ENCODE measurements at regions not wholly inside any gene's neighbourhood (a gene's known extent, or its start where the extent isn't known, plus 50 kb on each side); places are given as distances from the start of the nearest gene placed in this dataset.

- no peak for DNase-seq (ENCODE audit: low spot score)
Observed at GRCh38 chr2:196249171-196249570, 77.8 kb upstream of the STK17B start.

GRCh38 chr2:196249860-196250259 lies 78.5 kb upstream of the STK17B start:
- DNase-seq (ENCODE audit: low spot score) = peak; percentile 43

GRCh38 chr2:196251132-196251531 lies 79.8 kb upstream of the STK17B start:
- no peak for DNase-seq (ENCODE audit: low spot score)

- DNase-seq (ENCODE audit: low spot score) = peak; percentile 32
Observed at GRCh38 chr2:196252408-196253115, 81.2 kb upstream of the STK17B start.

GRCh38 chr2:196253116-196253480 lies 81.7 kb upstream of the STK17B start:
- no peak for DNase-seq (ENCODE audit: low spot score)

- no peak for DNase-seq (ENCODE audit: low spot score)
Observed at GRCh38 chr2:196256585-196256984, 85.2 kb upstream of the STK17B start.

- DNase-seq (ENCODE audit: low spot score) = no peak
Observed at GRCh38 chr2:196257086-196257485, 85.7 kb upstream of the STK17B start.

GRCh38 chr2:196258407-196258806 lies 87.0 kb upstream of the STK17B start:
- no peak for DNase-seq (ENCODE audit: low spot score)

- no peak for DNase-seq (ENCODE audit: low spot score)
Observed at GRCh38 chr2:196259507-196260481, 88.4 kb upstream of the STK17B start.

GRCh38 chr2:196260546-196260945 lies 89.2 kb upstream of the STK17B start:
- DNase-seq (ENCODE audit: low spot score) = no peak

GRCh38 chr2:196262606-196263005 lies 91.2 kb upstream of the STK17B start:
- no peak for DNase-seq (ENCODE audit: low spot score)

- no peak for DNase-seq (ENCODE audit: low spot score)
Observed at GRCh38 chr2:196263181-196263747, 91.9 kb upstream of the STK17B start.

GRCh38 chr2:196266351-196266750 lies 95.0 kb upstream of the STK17B start:
- DNase-seq (ENCODE audit: low spot score) = no peak

- DNase-seq (ENCODE audit: low spot score) = no peak
Observed at GRCh38 chr2:196266855-196267254, 95.5 kb upstream of the STK17B start.

- no peak for DNase-seq (ENCODE audit: low spot score)
Observed at GRCh38 chr2:196268025-196268424, 96.6 kb upstream of the STK17B start.

- no peak for DNase-seq (ENCODE audit: low spot score)
Observed at GRCh38 chr2:196268538-196269338, 97.4 kb upstream of the STK17B start.

GRCh38 chr2:196271795-196272194 lies 100.4 kb upstream of the STK17B start:
- no peak for DNase-seq (ENCODE audit: low spot score)

- no peak for DNase-seq (ENCODE audit: low spot score)
Observed at GRCh38 chr2:196274387-196274809, 103.0 kb upstream of the STK17B start.

- DNase-seq (ENCODE audit: low spot score) = no peak
Observed at GRCh38 chr2:196275646-196276352, 104.4 kb upstream of the STK17B start.

- no peak for DNase-seq (ENCODE audit: low spot score)
Observed at GRCh38 chr2:196276421-196276820, 105.0 kb upstream of the STK17B start.

- DNase-seq (ENCODE audit: low spot score) = no peak
Observed at GRCh38 chr2:196277002-196277401, 105.6 kb upstream of the STK17B start.

Measured in AG20443 (cell line).